ENCODE measurements at regions not wholly inside any gene's neighbourhood (a gene's known extent, or its start where the extent isn't known, plus 50 kb on each side); places are given as distances from the start of the nearest gene placed in this dataset.

DNA sequence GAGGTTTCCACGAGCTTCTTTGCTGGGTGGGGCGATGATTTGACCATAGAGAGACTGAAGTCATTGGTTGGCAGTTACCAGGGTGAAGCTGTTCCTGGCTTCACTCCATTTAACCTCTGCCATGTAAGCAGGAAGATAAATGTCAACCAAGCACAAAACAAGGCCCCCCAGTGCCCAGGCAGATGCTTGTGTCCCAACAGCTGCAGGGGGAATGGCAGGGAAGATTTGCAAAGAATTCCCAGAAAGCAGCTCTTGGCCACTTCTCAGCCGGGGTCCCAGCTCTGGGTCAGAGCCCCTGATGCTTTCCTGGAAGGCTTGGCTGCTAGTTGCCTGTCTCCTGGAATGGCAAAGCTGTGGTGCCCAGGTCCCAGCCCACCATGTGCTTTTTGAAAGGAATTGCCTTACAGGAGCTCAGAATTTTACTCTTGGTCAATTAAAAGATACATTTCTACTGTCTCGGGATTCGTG, 383.4 kb downstream of the ENC1 start:
- no peak for DNase-seq (ENCODE audit: low read depth)
- TF ChIP-seq, protein P1, sequence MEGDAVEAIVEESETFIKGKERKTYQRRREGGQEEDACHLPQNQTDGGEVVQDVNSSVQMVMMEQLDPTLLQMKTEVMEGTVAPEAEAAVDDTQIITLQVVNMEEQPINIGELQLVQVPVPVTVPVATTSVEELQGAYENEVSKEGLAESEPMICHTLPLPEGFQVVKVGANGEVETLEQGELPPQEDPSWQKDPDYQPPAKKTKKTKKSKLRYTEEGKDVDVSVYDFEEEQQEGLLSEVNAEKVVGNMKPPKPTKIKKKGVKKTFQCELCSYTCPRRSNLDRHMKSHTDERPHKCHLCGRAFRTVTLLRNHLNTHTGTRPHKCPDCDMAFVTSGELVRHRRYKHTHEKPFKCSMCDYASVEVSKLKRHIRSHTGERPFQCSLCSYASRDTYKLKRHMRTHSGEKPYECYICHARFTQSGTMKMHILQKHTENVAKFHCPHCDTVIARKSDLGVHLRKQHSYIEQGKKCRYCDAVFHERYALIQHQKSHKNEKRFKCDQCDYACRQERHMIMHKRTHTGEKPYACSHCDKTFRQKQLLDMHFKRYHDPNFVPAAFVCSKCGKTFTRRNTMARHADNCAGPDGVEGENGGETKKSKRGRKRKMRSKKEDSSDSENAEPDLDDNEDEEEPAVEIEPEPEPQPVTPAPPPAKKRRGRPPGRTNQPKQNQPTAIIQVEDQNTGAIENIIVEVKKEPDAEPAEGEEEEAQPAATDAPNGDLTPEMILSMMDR (IDR thresholded peaks at IDR 0.05; ENCODE audit: low read depth, low read length, missing control alignments) = no peak
- in situ Hi-C loops (cut with HindIII; ENCODE audit: low sequenced_read_pairs) = no loop called here
- H3K4me3 ChIP-seq (ENCODE audit: low read depth, low read length) = no peak overlapping the region

DNA sequence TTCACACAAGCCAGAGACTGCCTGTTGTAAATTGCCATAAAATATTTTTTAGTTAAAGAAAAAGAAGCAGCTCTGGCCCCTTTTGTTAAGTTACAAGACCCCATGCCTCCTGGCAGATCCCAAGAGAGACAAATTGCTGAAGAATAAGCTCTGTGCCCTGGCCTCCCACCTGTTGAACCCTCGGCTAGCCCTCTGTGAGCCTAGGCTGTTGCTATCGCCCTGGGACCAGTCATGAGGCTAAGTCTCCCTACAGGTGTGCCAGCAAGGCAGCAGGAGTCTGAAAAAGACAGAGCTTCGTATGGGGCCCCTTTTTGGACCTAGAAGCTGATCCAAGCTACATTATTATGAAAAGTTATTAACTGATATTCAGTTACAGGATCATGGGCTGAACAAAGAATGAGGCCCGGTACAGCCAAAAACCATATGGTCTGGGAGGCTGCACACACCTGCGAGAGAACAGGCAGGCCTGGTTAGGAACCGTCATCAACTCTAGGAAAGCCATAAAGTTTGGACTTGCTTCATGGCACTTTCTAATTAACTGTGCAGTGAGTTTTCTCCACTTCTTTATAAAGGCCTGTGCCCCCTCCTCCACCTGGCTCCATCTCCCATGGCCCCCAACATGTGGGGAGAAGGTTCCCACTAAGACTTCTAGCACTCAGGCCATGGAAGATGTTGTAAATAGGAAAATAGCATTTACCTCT, 384.7 kb downstream of the ENC1 start:
- in situ Hi-C loops (cut with HindIII; ENCODE audit: low sequenced_read_pairs) = no loop called here
- TF ChIP-seq, protein P1 (IDR thresholded peaks at IDR 0.05; ENCODE audit: low read depth, low read length, missing control alignments) = no peak
- DNase-seq (ENCODE audit: low read depth) = no peak
- H3K4me3 ChIP-seq (ENCODE audit: low read depth, low read length) = no peak overlapping the region

DNA sequence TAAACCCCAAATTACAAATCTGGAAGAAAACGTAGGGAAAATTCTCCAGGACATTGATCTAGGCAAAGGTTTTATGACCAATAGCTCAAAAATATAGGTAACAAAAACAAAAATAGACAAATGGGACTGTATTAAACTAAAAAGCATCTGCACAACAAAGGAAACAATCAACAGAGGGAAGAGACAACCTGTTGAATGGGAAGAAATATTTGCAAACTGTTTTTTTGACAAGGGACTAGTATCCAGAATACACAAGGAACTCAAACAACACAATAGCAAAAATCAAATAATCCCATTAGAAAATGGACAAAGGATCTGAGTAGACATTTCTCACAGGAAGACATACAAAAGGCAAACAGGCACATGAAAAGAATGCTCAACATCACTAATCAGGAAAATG, 386.3 kb downstream of the ENC1 start:
- DNase-seq (ENCODE audit: low read depth) = no peak
- H3K4me3 ChIP-seq (ENCODE audit: low read depth, low read length) = no peak overlapping the region
- in situ Hi-C loops (cut with HindIII; ENCODE audit: low sequenced_read_pairs) = no loop called here
- TF ChIP-seq, protein P1 (IDR thresholded peaks at IDR 0.05; ENCODE audit: low read depth, low read length, missing control alignments) = no peak

DNA sequence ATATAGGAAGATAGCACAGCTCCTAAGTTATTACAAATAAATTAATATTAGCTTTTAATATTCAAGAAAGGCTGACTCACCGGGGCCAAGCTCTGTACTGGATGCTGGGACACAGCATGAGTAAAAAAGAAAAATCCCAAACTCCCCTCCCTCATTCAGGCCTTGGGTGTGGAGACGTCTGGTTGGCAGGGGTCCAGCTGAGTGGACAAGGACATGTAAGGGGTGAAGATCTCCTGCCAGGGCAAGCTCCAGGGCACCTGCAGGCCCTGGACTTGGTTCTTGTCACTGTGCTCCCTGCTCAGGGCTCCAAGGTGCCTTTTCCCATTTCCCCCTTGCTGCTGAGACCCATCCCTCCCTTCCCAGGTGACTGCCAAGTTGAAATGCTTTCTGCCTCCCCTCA, 388.5 kb downstream of the ENC1 start:
- DNase-seq (ENCODE audit: low read depth) = no peak
- TF ChIP-seq, protein P1 (IDR thresholded peaks at IDR 0.05; ENCODE audit: low read depth, low read length, missing control alignments) = no peak
- H3K4me3 ChIP-seq (ENCODE audit: low read depth, low read length) = no peak overlapping the region
- in situ Hi-C loops (cut with HindIII; ENCODE audit: low sequenced_read_pairs) = no loop called here

DNA sequence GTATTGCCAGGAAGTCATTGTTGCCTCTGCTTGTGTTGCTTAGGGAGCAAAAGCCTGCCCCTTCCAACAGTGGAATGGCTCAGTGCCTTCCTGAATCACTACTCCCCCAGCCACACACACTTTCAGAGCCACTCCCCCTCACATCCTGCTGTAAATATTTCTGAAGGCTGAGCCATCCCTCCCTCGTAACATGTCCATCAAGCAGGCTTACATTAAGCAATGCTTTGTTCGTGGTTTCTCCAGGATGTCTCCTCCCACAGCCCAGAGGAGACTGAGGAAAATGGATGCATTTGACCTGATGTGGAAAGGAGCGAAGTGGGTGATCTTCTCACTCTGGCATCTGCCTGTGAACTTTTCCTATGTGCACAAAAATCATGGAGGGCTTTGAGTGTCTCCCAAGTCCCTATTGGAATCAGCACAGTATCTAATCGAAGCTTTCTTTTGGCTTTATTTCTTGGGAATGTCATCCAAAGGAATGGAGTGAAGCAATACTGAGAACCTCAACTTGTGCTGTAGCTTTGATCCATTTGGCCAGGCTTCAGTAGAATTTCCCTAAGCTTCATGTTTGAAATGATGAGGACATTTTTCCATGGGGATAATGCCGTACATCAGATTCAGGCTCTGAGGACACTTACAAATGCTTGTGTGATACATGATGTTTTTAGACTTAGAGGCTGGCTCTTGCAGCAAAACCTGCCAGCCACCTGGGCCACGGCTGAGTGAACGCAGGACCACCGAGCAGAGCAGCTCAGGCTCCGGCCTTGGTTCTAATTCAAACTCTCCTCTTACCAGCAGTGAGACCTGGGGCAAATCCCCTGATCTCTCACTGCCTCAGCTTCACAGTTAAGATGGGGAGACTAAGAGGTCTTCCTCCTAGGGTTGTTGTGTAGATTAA, 389.1 kb downstream of the ENC1 start:
- DNase-seq (ENCODE audit: low read depth) = peak; percentile 33
- in situ Hi-C loops (cut with HindIII; ENCODE audit: low sequenced_read_pairs) = no loop called here
- TF ChIP-seq, protein P1 (IDR thresholded peaks at IDR 0.05; ENCODE audit: low read depth, low read length, missing control alignments) = no peak
- no peak overlapping the region for H3K4me3 ChIP-seq (ENCODE audit: low read depth, low read length)

DNA sequence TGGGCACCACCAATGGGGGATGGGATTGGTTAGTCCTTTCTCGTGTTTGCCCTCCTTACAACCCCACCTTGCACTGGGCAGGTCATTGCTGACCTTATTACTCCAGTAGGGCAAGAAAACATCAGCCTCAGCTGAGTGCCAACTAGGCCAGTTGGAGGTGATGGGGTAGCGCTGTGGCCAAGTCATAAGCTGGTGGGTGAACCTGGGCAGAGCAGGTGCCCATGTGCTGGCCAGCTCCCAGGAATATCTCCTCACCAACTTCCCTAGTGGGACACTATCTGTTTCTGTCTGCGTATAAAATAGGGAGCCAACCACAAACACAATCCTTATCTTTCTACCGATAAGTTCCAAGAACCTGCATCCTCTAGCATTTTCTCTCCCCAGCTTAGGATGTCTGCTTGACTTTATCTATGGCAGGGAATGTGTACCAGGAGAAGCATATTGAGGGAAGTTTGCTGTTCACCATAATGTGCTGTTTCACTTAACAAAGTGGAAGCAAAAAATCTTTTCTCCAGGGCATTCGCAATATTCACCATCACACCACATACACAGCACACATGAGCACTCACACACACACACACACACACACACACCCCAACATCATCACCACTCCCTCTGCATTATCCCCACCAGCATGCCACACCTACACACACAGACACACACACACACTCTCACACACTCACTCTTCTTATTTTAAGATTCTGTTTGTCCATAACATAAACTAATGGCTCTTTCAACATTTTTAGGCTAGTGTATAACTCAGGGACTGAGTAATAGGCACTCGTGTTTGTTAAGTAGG, 390.0 kb downstream of the ENC1 start:
- no peak for DNase-seq (ENCODE audit: low read depth)
- no peak overlapping the region for H3K4me3 ChIP-seq (ENCODE audit: low read depth, low read length)
- TF ChIP-seq, protein P1 (IDR thresholded peaks at IDR 0.05; ENCODE audit: low read depth, low read length, missing control alignments) = no peak
- in situ Hi-C loops (cut with HindIII; ENCODE audit: low sequenced_read_pairs) = no loop called here
